ENCODE measurements at regions not wholly inside any gene's neighbourhood (a gene's known extent, or its start where the extent isn't known, plus 50 kb on each side); places are given as distances from the start of the nearest gene placed in this dataset.
A peak's percentile ranks its signal among the peaks of the same experiment; 100 is the strongest.

DNA sequence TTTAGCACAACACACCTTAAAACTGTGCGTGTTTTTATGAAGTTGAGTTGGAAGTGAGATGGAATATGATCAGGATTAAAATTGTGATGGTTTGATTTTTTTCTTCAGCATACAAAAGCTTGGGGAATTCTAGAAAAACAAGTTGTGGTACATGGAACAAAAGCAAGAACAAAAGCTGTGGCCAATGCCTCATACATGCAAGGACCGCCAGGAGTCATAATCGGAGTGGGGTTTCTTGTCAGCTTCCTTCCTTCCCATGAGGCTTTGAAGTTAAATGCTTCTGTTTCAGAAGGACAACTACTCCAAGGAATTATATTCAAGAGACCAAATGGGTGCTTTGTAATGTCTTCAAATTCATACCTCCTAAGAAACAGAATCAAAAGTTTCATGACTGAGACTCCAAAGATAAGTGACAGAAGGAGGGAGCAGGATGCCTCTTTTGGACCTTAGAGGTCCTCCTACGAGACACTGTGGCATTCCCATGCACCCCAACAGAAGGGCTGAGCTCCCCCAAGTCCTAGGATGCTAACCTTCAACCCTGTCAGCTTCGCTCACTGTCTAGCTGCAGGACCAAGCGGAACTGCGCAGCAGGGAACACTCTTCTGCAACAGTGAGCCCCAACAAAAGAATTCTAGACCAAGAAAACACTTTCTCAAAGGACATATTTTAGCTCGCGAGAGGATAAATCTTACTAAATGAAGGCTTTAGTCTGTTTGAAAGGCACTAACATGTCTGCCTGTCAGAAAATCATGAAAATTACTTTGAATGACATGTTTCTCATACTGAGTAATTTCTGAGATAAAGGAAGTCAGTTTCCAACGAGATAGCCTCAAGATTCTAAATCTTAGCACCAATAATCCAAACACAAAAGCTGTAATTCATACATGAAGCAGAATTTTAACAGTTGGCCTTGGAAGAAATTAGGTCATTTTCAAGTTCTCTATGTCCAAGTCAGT lies 108.5 kb upstream of the NHSL1 start:
- no peak for DNase-seq (ENCODE audit: low read depth in 2 of 2)

DNA sequence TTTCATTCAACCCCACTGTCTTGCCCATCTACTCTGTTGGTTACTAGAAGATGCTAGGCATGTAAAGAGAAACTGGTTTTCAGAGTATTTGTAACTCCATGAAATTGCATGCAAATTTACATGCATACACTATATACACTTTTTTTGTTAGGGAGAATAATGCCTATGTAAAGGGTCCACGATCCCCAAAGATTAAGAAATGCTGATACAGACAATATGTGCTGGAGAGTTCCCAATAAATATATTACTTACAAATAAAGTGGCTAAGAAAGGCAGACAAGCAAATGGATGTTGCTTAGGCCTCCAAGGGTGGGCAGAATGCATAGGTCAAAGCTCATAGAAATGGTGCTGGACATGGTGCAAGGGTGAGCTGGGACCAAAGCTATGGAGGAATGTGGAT lies 109.6 kb upstream of the NHSL1 start:
- DNase-seq (ENCODE audit: low read depth in 2 of 2) = no peak

DNA sequence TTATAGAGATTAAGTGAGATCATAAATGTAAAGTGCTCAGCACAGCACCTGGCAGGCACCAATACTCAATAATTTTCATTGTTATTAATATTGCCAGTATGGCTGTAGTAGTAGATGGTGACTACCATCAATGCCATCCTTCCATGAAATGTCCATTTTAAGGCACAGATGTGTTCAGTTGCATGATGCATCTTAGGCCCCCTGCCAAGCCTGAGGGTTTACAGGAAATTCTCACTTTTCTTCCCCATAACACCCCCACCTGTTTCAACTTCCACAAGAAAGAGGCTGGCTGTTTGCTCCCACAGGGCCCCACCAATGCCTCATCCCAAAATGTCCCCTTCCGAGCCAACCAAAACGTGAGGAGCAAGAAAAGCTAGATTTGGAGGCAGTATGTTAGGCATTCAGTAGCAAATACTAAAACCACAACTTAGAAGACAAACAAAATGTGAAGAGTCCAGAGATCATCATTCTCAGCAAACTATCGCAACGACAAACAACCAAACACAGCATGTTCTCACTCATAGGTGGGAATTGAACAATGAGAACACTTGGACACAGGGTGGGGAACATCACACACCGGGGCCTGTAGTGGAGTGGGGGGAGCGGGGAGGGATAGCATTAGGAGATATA lies 110.6 kb upstream of the NHSL1 start:
- DNase-seq (ENCODE audit: low read depth in 2 of 2) = no peak

DNA sequence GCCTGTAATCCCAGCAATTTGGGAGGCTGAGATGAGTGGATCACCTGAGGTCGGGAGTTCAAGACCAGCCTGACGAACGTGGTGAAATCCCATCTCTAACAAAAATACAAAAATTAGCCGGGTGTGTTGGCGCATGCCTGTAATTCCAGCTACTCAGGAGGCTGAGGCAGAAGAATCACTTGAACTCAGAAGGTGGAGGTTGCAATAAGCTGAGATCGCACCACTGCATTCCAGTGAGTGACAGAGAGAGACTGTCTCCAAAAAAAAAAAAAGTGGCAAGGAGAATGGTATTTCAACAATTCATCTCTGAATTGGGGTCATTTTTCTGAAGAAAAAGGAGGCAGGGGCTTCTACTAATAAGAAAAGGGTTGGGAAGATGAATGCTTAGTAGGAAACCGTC lies 111.5 kb upstream of the NHSL1 start:
- DNase-seq (ENCODE audit: low read depth in 2 of 2) = no peak

DNA sequence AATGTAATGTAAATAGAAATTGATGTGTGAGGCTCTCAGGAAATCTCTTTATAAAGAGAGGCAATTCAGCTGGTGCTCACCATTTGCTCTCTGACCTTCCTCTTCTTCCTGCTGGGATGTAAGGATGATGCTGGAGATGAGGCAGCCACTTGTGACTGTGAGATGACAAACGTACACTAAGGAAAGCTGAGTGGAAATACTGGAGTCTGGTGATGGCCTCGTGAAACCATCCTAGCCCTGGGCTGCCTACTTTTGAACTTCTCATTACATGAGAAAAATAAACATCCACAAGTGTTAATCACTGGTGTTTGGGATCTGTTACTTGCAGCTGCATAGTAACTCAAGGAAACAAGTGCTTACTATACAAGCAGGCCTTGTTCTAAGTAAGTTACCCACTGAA lies 114.9 kb upstream of the NHSL1 start:
- DNase-seq (ENCODE audit: low read depth in 2 of 2) = no peak

DNA sequence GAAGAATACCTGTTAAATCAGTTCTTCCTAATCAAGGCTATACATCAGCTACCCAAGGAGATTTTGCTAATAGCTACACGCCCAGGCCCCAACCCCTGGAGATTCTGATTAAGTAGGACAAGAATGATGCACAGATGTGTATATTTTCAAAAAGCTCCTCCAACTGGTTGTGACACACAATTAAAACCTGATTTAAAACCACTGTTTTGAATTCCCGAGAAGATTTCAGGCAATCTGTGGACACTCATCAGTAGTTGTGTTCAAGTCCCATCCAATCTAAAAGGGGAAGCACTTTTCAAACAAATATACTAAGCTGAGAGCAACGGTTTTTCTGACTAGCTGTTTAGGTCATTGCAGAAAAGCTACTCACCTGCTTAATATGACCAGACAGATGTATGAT lies 118.9 kb upstream of the NHSL1 start:
- no peak for DNase-seq (ENCODE audit: low read depth in 2 of 2)

DNA sequence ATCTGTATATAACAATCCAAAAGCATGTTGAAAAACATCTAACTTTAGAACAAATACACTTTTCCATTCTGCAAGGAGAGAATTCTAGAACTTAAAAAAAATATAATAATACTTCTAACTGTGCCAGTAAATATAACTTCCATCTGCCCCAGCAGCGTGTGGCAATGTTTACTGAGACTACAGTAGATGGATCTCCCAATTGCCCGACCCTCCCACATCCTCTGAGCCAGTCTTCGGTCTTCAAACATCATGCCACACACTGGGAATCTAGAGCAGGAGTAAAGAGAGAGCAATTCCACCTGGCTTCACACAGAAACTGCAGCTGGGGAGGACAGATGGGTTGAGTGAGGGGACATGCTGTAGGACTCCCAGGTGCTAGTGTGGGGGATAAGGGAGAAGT lies 121.3 kb upstream of the NHSL1 start:
- no peak for DNase-seq (ENCODE audit: low read depth in 2 of 2)

DNA sequence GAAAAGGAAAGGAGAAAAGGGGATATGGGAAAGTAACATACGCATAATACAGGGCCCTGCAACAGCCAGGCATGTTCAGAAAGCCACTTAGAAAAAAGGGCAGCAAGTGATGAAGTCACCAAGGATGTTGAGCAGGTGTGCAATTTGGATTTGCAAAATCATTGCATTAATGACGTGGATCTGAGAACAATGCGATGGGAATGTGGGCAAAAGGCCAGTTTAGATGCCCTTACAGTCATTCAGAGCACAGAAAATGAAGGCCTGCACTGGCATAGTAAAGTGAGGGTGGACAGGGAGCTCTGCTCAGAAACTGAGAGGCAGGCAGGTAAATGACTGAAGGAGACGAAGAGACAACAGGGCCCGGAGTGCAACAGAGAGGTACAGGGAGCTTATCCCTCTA lies 123.7 kb upstream of the NHSL1 start:
- no peak for DNase-seq (ENCODE audit: low read depth in 2 of 2)

DNA sequence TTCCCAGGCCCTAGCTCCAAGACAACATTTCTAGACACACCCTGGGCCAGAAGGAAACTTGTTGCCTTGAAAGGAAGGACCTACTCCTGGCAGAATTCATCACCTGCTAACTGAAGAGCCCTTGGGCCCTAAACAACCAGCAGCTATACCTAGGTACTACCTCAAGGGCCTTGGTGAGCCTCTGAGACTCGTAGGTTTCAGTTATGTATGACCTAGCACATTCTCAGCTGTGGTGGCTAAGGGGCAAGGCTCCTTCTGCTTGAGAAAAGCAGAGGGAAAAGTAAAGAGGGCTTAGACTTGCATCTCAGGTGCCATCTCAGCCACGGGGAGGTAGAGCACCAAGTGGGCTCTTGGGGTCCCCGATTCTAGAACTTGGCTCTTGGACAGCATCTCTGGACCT lies 132.3 kb upstream of the NHSL1 start:
- DNase-seq (ENCODE audit: low read depth in 2 of 2) = no peak

DNA sequence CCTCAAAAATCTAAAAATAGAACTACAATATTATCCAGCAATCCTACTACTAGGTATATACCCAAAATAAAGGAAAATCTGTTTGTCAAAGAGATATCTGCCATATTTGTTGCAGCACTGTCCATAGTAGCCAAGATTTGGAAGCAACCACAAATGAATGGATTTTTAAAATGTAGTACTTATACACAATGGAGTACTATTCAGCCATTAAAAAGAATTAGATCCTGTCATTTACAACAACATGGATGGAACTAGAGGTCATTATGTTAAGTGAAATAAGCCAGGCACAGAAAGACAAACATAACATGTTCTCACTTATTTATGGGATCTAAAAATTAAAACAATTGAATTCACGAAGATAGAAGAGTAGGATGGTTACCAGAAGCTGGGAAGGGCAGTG lies 135.7 kb upstream of the CCDC28A start:
- DNase-seq (ENCODE audit: low read depth in 2 of 2) = no peak

DNA sequence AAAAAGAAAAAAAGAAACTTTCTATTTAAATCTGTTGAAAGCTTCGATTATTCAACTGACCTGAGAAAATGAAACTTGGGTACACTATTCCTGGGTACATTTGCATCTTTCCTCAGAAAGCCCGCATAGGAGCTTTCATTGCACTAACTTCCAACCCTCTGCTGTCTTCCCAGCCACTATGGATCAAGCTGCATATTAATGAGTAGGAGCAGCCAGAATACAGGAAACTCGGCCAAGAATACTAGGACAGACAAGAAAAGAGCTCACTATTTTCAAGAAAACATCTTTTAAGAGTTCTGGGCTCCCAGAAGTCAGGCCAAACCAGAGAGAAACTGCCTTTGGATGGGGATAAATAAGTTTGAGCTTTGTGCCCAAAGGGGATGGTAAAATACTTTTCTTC lies 135.0 kb upstream of the CCDC28A start:
- no peak for DNase-seq (ENCODE audit: low read depth in 2 of 2)

DNA sequence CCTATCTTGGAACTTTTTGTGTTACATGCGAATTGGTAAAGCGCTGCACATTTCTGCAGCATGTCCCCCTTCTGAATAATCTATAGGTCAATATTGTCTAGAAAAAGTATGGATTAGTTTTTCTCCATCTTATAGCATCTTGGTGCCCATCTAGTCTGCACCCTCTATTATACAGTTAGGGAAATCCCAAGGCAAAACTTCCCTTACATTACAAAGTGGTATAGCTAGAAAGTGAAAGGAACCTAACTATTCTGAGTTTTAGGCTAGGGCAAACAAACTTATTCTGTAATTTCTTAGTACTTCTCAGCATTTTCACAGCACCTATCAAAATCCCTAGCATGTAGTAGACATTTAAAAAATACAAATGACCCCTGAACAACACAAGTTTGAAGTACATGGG lies 133.5 kb upstream of the CCDC28A start:
- DNase-seq (ENCODE audit: low read depth in 2 of 2) = no peak

DNA sequence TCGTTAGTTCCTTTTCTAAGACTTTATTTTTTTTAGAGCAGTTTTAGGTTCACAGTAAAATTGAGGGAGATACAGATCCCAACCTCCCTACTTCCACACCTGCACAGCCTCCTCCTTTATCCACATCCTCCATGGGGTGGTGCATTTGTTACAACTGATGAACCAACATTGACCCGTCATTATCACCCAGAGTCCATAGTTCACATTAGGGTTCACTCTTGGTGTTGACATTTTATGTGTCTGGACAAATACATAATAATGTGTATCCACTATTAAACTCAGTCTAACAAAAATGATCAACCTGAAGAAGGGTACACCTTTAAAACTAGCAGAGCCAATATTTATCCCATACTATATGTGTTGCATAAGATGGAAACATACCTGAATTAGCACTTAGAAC lies 130.4 kb upstream of the CCDC28A start:
- DNase-seq (ENCODE audit: low read depth in 2 of 2) = no peak

DNA sequence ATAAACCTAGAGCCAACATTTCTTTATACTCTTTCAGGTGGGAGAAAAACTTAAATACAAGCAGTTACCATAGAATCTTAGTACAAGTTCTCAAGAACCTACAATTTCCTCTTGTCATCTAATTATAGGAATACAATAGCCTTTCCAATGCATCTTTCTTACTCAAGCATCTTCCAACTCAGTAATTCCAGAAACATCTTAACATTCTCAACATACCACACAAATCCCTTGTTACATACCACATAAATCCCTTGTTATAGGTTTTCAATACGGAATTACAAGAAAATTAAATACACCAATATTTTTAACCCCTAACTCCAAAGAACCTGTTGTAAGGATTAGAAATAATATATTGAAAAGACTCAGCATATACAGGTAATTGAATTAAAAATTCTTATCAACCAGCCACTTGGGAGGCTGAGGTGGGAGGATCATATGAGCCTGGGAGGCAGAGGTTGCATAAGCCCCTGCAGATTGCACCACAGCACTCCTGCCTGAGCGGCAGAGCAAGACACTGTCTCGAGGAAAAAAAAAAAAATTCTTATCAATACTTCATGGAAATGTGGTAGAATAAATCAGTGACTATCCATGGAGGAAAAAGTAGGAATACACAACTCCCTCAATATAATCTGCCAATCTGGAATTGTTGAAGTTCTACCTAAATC lies 127.5 kb upstream of the CCDC28A start:
- no peak for DNase-seq (ENCODE audit: low read depth in 2 of 2)

DNA sequence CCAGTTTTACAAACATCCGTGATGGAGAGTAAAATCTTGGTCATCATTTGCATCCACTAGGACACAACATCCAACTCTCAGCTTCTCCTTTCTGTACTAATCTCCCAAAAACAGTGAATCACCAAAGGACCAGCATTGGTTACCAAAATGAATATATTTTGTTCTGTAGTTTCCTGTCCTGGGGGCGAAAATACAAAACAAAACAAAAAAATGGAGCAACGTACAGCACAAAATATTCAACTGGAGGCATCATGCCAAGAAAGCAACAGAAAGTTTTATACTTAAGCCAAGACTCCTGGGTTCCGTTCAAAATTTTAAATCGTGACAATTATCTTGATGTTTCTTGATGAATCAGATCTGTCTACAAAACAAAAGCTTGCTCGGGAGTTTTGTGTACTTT lies 126.6 kb upstream of the CCDC28A start:
- no peak for DNase-seq (ENCODE audit: low read depth in 2 of 2)

DNA sequence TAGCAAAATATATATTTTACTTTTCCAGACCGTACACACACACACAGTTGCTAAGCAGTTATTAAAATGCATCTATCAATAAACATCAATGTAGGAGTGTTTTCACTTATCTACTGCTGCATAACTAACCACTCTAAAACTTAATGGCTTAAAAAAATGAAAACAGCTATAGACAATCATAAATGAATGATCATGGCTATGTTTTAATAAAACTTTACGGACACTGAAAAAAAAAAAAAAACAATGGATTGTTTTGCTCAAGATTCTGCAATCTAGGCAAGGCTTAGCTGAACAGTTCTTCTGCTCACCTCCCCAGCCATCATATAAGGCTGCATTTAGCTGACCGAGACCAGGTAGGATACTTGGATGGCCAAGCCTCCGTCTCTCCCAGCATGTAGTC lies 125.4 kb upstream of the CCDC28A start:
- no peak for DNase-seq (ENCODE audit: low read depth in 2 of 2)

DNA sequence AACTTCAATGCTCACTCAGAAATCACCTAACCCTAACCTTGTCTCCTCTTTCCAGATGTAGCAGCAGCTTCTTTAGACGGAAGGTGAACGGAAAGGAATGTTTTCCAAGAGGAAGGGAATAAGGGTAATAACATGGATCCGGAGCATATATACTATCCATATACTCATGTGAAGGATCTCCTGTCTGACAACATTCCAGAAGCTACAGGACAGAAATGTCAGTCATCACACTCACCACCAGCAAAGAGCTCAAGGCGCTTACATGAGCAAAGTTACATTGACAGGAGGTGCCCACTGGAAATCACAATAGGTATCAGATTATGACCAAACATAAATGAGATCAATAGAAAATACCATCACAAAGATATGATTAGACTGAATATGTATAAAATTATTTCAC lies 122.1 kb upstream of the CCDC28A start:
- no peak for DNase-seq (ENCODE audit: low read depth in 2 of 2)

DNA sequence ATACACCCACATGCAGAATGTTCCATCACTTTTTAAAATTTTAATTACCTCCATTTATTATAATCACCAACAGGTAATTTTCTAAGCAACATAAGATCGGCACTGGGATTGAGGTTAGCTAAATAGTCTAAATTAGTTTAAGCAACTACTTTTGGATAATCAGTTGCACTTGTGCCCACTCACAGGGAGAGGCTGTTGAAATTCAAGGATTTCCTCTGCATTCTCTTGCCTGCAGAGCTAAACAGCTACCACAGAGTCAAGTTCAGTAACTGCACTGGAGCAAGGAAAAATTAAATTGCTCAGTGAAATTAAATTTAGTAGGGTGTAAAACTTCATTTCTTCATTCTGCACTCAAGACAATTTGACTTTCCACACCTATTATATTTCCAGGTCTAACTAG lies 120.7 kb upstream of the CCDC28A start:
- no peak for DNase-seq (ENCODE audit: low read depth in 2 of 2)

DNA sequence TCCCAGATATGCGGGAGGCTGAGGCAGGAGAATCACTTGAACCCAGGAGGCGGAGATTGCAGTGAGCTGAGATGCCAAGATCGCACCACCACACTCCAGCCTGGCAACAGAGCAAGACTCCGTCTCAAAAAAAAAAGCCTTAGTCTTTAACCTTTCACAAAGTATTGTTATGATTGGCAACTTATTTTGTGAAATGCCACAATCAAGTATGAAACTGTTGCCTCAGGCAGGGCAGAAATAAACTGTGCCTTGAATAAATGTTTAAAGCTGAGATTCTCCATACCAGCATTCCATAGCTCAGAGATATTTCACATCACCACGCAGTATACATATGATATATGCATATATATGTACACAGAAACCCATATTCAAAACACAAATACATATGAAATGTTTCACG lies 120.1 kb upstream of the CCDC28A start:
- DNase-seq (ENCODE audit: low read depth in 2 of 2) = no peak

DNA sequence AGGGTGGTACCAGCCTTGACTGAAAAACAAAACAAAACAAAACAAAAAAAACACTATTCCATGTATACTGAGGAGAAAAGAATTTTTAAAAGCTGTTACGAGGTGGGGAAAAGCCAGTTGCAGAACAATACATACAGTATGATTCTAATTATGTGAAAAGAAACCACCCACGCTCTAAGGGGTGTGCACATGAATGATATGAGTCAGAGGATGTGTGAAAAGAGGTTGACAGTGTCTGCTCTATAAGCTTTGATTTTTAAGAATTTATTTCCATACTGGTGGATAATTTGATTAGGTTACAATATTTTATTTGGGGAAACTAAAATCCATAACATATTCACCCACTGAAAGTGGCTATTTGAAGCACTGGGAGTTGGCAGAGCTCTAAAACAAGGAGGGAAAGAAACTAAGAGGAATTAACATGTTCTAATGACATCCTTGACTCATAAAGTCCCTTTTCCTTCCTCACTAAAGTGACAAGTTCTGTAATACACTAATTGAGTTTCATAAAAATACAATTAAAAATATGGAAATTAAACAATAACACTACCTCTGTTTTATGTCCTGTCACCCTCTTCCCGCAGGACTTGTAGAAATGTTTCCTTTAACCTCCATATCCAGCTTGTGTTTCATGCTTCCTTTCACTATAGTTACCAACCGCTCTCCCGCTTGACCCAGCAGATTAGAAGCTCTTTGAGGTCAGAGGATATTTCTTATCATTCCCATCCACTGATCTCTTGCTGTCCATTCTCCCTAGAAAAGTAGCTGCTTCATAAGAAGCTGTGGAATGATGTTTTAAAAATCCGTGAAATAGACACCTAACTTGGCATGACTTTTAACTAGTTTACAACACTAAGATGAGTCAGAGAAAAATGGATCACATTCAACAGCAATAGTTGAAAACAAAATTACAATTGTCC lies 118.6 kb upstream of the CCDC28A start:
- peak in 1 of 2 donors; percentile 27 for DNase-seq (ENCODE audit: low read depth in 2 of 2)

DNA sequence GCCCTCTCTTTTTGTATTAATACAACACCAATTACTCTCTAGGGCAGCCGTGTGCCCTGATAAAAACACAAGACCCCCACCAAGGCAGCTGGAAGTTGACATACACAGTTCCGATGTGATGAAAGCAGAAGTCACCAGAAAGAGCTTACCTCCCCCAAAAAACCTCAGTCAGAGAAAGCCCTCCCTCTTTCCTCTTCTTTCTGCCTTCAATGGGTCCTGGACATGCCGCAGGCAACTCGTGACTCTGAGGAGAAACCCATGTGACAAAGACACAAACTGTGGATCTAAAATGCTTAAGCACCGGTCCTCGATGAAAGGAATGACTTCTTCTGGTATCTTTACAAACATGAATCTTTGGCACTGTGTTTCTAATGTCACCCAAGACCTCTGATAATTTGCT lies 117.7 kb upstream of the CCDC28A start:
- no peak for DNase-seq (ENCODE audit: low read depth in 2 of 2)
